Left cardiac atrium (tissue), 4 donors: ENCODE measurements at regions not wholly inside any gene's neighbourhood (a gene's known extent, or its start where the extent isn't known, plus 50 kb on each side); places are given as distances from the start of the nearest gene placed in this dataset.
A peak's percentile ranks its signal among the peaks of the same experiment; 100 is the strongest.
"Not testable (repeated sequence)": the region's sequence is repeated elsewhere in the genome, so short reads cannot be mapped to it uniquely, and the experiment has no call there.

Source experiments
- ATAC-seq, 2 donors: fragments of 200-7000 bp; cut with Tn5 transposase; one replicate each; pipeline ENCODE4 v1.9.1; 2020; ENCODE audit warnings: mild to moderate bottlenecking in 2 of 2, moderate library complexity in 2 of 2
- DNase-seq: peaks from one replicate; pipeline ENCODE4 v3.0.0-alpha.2; 2020
- intact Hi-C, 2 donors: fragments of 100-400 bp; cut with DNase I; formaldehyde crosslinking; loops; one replicate each; pipeline versions ENCODE4 v1.14.1 to v1.15.1; 2022 to 2023
- donor health status: DM: no; HTN: yes; CAD: no.
- donor health status: DM: no; HTN: yes; CAD: no; lungs with severe emphysema.
- donor health status: DM: yes; HTN: yes; CAD: no.
- donor health status: Dilated cardiomyopathy.

DNA sequence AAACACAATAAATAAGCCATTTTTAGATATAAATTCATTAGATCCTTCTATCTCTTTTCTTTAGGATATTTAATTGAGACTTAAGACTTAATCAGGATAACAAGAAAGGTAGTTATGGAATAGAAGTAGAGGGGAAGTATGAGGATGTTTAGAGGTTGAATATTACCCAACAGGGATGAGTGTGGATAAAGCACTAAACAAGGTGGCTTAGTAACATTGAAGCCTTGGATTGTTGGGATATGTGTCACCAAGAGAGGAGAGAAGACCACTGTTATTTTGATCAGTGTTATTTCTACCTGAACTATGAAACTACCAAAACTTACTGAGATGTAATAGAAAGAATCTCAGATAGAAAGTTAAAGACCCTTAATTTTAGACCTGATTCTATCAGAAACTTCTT is 405.7 kb downstream of the PIK3C3 start:
- ATAC-seq (no peak), DNase-seq (no peak)
- intact Hi-C loops: no loop called here

DNA sequence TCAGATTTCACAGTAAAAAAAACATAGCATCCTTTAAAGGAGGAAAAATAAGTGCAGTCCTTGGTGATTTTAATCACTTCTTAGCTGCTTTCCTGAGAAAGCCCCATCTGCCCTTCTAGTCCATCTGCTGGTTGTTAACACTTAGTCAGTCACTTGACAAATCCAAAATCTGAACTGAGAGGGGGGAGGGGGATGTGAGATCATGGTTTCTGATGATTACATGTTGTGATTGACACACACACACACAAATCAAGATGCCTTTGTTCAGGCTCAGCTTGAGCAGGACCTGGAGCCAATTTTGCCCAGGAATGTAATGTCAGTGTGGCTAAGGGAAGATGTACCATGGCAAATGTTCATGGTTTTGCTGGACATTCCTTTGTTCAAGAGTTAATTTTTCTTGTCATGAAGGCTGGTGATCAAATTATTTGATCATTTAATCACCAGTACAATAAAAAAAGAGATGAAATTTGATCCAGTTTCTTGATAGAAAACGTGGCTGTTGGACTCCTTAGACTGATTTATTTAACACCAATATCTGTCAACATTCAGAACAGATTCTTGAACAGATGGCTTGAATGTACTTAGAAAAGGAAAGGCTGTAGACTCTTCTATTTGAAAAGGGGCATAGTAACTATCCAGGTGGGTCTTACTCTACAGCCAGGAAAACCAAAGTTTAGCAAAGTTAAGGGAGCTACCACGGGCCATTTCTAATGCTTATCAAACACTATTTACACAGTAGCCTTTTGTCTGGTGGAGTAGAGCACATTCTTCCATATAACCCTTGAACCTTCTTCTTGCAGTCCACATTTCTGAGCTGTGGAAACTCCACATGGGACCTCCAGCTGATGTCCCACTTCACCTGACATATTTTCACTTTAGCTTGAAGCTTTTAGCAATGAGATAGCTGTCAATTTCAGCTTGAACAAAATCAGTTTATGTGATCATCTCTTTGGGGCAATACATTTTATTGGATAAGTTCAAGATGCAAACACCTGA is 408.7 kb downstream of the PIK3C3 start:
- DNase-seq (no peak), ATAC-seq (no peak)
- intact Hi-C loops: no loop called here

DNA sequence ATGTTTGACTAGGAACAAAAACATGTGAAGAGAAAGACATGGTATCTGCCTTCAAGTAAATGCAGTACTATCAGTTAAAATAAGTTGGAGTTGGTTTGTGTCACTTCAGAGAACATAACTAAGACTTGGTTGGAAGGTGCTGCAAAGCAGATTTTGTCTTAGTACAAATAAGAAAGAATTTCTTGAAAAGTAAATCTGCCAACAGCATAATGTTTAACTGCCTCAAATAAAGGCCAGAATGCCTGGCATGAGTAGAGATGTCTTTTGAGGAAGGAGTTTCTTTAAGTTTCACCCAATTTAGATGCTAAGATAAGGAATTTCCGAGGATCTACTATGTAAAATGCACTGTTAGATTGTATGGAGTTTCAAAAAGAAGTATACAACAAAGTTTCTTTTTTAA is 409.7 kb downstream of the PIK3C3 start:
- no peak for ATAC-seq
- DNase-seq: no peak
- intact Hi-C loops: no loop called here

DNA sequence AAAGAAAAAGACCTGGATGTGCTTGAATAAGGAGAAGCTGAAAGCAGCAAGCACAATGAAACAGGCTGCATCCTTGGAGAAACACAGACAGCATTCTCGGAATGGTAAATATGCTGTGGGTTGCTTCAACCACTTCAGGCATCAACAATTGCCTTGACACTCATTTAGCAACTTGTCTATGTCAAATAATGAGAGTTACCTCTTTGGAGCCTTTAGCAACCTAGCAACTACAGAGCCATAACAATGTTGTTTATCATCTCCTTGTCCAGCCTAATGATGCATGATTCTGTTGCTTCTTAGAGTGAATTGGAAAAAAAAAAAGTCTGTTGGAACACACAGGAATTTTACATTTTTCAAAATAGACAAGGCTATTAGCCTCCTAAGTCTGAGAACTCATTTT is 410.6 kb downstream of the PIK3C3 start:
- no peak for ATAC-seq

DNA sequence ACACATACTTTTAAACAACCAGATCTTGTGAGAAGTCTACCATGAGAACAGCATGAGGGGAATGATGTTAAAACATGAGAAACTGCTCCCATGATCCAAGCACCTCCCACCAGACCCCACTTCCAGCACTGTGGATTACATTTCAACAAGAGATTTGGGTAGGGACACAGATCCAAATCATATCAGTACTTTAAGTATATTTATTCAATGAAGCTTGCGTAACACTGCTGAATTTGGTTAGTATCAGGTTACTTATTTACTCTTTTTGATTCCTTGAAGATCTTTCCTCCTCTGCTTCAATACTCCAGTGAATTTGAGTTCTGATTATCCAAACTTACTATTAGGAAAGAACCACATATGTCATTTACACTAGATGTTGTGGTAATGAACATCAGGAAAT is 418.6 kb downstream of the PIK3C3 start:
- ATAC-seq: no peak
- intact Hi-C loops: no loop called here
- DNase-seq: no peak

More for the DNA sequence above, 410.6 kb downstream of the PIK3C3 start:
- intact Hi-C loops: no loop called here
- DNase-seq: no peak

DNA sequence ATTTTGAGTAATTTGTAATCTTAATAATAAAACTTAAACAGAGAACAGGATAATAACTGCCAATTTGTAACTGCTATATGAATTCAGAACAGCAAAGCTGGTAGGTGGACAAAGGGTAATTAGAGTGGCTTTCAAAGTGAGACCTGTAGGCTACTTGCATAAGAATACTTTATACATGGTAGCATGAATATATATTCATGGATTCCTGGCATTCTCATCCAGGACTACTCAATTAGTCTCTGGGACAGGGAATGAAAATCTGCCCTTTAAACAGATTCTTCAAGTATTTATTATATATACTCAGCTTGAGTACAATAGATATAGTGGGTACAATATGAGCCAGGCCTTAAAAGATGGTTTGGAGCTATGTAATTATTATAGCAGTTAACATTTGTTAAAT is 419.9 kb downstream of the PIK3C3 start:
- ATAC-seq (no peak), DNase-seq (no peak)
- intact Hi-C loops: no loop called here

DNA sequence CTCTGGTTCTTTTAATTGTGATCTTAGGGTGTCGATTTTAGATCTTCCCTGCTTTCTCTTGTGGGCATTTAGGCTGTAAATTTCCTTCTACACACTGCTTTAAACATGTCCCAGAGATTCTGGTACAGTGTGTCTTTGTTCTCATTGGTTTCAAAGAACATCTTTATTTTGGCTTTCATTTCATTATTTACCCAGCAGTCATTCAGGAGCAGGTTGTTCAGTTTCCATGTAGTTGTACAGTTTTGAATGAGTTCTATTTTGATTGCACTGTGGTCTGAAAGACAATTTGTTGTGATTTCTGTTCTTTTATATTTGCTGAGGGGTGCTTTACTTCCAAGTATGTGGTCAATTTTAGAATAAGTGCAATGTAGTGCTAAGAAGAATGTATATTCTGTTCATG is 423.8 kb downstream of the PIK3C3 start:
- intact Hi-C loops, DNase-seq, ATAC-seq: not testable (repeated sequence)

DNA sequence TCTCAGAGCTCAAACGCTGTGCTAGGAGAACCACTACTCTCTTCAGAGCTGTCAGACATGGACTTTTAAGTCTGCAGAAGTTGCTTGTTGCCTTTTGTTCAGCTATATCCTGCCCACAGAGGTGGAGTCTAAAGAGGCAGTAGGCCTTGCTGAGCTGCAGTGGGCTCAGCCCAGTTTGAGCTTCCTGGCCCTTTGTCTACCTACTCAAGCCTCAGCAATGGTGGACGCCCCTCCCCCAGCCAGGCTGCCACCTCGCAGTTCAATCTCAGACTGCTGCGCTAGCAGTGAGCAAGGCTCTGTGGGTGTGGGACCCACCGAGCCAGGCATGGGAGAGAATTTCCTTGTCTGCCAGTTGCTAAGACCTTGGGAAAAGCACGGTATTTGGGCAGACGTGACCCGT is 426.2 kb downstream of the PIK3C3 start:
- ATAC-seq, intact Hi-C loops, DNase-seq: not testable (repeated sequence)

DNA sequence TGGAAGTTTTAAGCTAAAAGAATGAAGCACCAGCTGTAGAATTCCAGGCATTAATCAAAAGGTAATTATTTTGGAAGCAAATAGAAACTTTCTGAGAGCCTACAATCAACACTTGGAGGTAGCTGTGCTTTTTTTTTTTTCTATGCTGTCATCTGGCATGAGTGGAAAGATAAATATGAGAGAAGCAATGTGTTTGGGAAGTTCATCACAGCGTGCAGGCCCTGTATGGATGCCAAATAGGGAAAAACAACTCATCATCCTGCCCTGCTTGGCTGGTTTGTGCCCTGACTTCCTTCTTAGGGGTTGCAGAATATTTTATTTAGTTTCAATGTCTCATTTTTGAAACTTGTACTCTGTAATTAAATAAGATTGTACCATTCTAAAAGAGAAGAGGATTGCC is 437.4 kb downstream of the PIK3C3 start:
- peak in 1 of 2 donors; percentile 89 for ATAC-seq
- DNase-seq: no peak
- intact Hi-C loops: no loop called here

DNA sequence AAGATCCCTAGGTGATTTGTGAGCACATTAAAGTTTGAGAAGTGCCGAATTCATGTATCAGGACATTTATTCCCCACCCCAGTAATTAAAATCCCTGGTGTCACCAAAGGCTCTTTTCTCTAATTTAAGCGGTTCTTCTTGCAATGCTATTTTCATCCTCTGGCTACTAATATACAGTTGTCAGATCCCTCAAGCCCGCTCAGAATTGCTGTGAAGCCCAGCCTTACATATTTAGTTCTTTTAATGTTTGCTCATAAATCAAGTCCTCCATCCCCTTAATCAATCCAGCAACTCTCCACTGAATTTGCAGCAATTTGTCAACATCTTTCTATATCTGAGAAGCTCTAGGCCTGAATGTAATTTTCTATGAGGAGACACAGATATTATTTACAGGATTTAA is 437.9 kb downstream of the PIK3C3 start:
- intact Hi-C loops: no loop called here
- ATAC-seq (no peak), DNase-seq (no peak)

DNA sequence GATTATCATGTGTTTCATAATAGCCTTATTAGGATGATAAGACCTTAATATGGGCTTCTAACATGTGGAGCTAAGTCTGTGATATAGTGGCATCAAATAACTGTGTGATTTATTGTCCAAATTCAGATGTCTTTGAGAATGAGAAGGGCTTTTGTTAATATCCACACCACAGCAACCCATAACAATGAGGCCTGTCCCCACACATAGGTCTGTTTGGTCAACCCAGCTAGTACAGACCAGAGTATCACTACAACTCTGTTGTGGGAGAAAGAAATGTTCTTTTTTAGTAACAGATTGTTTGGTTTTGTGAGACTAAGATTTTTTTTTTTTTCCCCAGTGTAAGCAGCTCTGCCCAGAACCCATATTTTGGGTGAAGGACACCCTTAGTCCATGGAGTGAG is 439.2 kb downstream of the PIK3C3 start:
- ATAC-seq: no peak
- intact Hi-C loops: no loop called here
- DNase-seq: no peak

DNA sequence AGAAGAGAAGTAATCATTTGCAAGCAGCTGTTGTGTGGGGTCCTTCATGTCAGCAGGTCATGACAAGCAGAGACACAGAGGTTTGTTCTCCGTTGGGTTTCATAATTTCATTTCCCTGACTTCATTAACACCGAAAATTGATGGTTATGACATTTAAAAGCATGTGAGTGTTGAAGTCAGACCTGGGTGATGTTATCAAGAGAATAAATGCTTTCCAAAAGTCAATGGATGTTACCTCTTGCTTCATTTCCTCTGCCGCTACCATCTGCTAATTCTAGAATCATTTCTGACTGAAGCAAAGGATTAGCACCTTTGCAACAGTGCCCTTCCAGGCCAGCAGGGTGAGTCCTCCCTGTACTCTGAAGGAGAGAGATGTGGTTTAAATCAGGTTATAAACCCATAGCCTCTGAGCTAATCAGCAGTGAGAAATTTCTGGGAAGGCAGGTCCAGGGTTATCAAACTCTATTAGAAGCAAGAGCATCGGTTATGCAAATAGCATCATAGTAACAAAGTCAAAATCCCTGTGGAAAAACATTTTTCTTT is 446.2 kb downstream of the PIK3C3 start:
- DNase-seq (no peak), ATAC-seq (no peak)
- intact Hi-C loops: no loop called here

DNA sequence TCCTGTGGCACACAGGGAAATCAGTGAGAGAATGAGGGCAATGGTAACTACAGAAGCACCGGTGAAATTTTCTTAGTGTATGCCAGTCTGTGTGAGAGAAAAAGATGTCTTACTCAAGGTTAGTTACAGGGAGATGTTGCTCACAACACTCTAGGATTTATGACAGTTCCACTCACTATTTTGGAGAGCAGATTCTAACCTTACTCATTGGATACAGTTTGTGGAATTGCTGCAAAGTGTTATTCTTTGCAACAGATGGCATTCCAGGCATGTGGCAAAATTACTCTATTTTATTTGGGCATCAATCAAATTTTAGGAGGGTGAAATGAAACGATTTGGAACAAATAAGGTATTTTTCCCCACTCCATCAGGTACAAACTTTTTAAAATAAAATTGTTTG is 449.1 kb downstream of the PIK3C3 start:
- ATAC-seq (peak in 1 of 2 donors; percentile 39), DNase-seq (no peak)
- intact Hi-C loops: no loop called here

DNA sequence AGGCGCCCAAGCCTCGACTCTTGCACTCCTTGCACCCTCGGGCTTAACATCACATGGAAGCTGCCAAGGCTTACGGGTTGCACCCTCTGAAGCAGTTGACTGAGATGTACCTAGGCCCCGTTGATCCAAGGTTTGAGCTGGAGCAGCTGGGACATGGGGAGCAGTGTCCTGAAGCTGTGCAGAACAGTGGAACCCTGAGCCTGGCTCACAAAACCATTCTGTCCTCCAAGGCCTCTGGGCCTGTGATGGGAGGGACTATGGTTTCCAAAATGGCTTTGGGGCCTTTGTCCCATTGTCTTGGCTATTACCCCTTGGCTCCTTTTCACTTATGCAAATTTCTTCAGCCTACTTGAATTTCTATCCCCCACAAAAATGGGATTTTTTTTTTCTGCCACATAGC is 454.0 kb downstream of the PIK3C3 start:
- ATAC-seq: no peak
- intact Hi-C loops: no loop called here
- no peak for DNase-seq

DNA sequence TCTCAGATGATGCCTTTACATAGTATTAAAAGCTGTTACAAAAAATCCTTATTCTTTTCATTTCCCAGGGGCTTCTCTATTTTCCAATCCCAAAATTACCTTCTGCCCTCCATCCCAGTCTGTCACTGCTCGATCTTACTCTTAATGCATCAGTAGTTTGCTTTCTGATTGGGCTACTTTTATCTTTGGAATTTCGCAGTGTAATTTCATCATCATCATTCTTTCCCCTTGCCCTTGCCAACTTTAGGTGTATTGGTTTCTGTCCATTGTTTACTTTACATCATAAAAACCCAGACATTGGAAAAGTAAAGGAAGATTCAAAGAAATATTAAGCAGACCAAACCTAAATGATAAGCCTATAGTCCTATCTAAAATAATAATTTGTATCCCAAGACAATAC is 457.2 kb downstream of the PIK3C3 start:
- intact Hi-C loops: no loop called here
- DNase-seq (no peak), ATAC-seq (no peak)

DNA sequence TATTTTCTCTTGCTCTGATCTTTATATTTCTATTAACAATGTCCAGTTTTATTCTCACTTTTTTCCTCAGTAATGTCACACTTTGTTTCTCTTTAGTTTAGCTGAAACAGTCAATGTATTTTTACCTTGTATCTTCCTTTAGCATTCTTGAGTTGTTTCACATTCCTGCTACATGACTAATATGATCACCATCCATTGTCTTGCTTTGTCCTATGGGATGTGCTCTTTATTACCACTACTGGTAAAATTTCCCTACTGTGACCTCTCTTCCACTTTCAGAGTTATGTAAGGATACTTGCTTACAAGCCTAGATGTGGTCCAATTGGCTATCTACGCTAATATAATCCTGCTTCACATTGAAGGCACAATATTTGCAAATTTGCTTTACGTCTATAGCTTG is 457.9 kb downstream of the PIK3C3 start:
- ATAC-seq (no peak), DNase-seq (no peak)
- intact Hi-C loops: no loop called here

DNA sequence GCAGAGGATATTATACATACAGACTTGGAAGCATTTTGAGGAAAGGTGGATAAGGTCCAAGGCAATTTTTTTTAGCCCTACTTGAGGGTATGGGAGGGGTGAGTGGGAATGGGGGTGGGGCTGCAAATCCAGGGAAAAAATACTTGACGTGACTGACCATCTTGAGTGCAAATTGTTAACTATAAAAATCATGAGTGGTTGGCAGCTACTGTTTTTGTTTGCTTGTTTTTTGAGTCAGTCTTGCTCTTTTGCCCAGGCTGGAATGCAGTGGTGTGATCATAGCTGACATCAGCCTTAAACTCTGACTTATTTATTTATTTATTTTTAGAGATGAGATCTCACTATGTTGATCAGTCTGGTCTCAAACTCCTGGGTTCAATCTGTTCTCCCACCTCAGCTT is 458.8 kb downstream of the PIK3C3 start:
- peak in 1 of 2 donors; percentile 70 for ATAC-seq
- no peak for DNase-seq
- intact Hi-C loops: no loop called here

DNA sequence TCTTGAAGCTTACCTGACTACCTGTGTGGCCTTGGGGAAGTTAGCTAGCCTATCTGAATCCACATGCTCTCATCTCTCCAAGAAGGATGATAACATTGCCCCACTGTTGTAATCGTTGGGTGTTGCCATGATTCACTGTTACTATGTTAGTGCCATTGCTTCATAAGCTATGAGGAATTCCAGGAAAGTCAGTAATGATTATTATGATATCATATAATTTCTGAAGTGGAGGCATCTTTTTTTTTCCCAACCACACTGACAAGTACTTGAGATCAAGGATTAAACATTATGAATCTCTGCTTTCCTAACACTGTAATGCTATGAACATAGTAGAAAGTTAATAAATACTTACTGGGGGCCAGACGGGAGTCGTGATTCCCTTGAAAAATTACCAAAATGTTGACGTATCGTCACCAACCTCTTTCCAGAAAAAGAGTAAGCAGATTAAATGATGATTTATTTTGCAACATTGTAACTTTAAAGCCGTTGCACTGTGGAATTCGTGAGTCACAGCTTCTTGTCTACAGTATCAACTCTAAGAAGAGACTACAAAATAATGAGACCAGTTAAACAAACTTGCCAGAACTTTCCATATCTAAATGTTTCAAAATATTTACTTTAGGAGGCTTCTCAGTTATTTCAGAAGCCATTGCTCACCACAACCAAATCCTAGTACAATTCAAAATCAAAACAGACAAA is 459.9 kb downstream of the PIK3C3 start:
- intact Hi-C loops: no loop called here
- peak; percentile 67 to 95 for ATAC-seq
- DNase-seq: peak; percentile 25

DNA sequence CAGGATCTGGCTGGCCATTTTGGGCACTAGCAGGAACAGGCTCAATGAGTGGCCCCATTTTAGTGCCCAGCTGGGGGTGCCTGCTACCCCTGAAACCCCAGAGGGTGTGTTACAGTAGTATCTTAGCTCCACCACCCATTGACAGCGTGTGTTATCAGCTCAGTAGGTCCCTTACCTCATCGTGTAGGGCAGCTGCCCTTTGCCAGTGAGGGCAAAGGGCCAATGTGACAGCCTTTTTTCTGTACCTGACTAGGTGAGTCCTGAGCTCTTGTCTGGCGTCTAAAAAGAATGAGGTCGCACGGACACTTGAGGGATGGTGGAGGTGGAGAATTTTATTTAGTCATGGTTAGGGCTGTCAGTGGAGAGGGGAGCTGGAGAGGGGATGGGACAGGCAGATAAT is 462.2 kb downstream of the PIK3C3 start:
- intact Hi-C loops: no loop called here
- DNase-seq: no peak
- ATAC-seq: no peak

DNA sequence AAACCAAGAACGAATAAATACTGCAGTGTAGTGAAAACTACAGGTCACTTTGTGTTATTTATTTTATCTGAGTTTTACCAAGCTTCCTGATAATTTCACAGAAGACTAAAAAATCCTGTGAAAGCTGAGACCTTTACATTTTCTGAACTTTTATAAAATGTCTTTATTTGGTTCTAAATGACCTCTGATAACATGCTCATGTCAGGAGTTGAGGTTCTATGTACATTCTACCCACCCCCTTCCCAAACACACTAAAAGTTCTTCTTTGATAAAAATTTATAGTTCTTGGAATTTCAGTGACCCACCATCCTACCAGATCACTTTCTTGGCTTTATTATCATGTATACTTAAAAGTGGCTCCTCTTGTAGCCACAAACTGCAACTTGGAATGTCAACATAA is 463.1 kb downstream of the PIK3C3 start:
- no peak for ATAC-seq
- intact Hi-C loops: no loop called here
- no peak for DNase-seq
